ENCODE measurements at regions not wholly inside any gene's neighbourhood (a gene's known extent, or its start where the extent isn't known, plus 50 kb on each side); places are given as distances from the start of the nearest gene placed in this dataset.

- H2AFZ ChIP-seq (ENCODE audit: low read length) = no peak overlapping the region
- WGBS, 2 experiments (ENCODE audit: extremely low coverage in 1 of 2, insufficient coverage in 1 of 2, insufficient read length in 1 of 2, insufficient replicate concordance in 2 of 2, low coverage in 1 of 2, low lambda C conversion rate in 2 of 2, missing lambda C conversion rate in 1 of 2) = 56% methylated on average over 9 of the region's 9 CpGs; no CpG with 5 or more reads in 1 of the 2 experiments
- no peak for TF ChIP-seq ZNF274 (IDR thresholded peaks at IDR 0.05; ENCODE audit: borderline replicate concordance, extremely low read depth, low read length)
- TF ChIP-seq GABPA (IDR thresholded peaks at IDR 0.05; ENCODE audit: borderline replicate concordance, insufficient read depth, low read length) = no peak
- no peak for TF ChIP-seq ATF3 (IDR thresholded peaks at IDR 0.05; ENCODE audit: insufficient read depth, low read depth, low read length)
- no peak for TF ChIP-seq RFX5 (IDR thresholded peaks at IDR 0.05; ENCODE audit: borderline replicate concordance, low read depth, low read length)
- TF ChIP-seq EP300 (IDR thresholded peaks at IDR 0.05; ENCODE audit: borderline replicate concordance in 1 of 2, low read depth in 2 of 2, low read length in 2 of 2) = no peak
- no peak for TF ChIP-seq YY1 (IDR thresholded peaks at IDR 0.05; ENCODE audit: low read depth, low read length)
- TF ChIP-seq E2F6 (IDR thresholded peaks at IDR 0.05) = no peak
- no peak for TF ChIP-seq MAX (IDR thresholded peaks at IDR 0.05)
- no peak for TF ChIP-seq RNF2 (IDR thresholded peaks at IDR 0.05; ENCODE audit: borderline replicate concordance, low read depth, low read length, missing control alignments, poor library complexity, severe bottlenecking)
These were observed 357.3 kb downstream of the HRH4 start for GRCh38 chr18:24817587-24818371.

More at GRCh38 chr18:24817587-24818371, 357.3 kb downstream of the HRH4 start:
- Histone ChIP-seq H3K23me2 (ENCODE audit: low read depth, low read length) (no peaks in the 10 kb centered on the region), H2BK5ac (ENCODE audit: low read depth, low read length) (peak overlapping the region; percentile 77; the same call in 1 of the 2 replicates), H3K4me1 (replicated peaks in 1 of 4; ENCODE audit: control insufficient read depth in 3 of 4, insufficient read depth in 4 of 4, low read length in 3 of 4) (peaks cover 4 to 26% (median 13%) of the 10 kb centered on the region in 4 experiments), H3K14ac (ENCODE audit: insufficient read length) (no peak overlapping the region), H3K4me3 (ENCODE audit: extremely low read depth in 1 of 4, insufficient read depth in 2 of 4, low read depth in 3 of 4, low read length in 4 of 4) (no peak overlapping the region), H3K27ac (ENCODE audit: low read depth, low read length) (no peak overlapping the region), H3K4me2 (ENCODE audit: insufficient read depth in 1 of 2, low read depth in 2 of 2, low read length in 2 of 2) (peak overlapping the region; percentile 1 to 36; a peak in 2 of 4 replicates), H3K79me1 (ENCODE audit: low read depth, low read length) (no peaks in the 10 kb centered on the region), H3K56ac (replicated peaks; ENCODE audit: insufficient read length, low read depth, low read length) (no peak overlapping the region), H3K9ac (replicated peaks in 1 of 4; ENCODE audit: extremely low read depth in 1 of 4, low read depth in 3 of 4, low read length in 3 of 4) (no peak overlapping the region; a peak in 1 of 7 replicates), H2BK12ac (ENCODE audit: low read depth, low read length) (peak overlapping the region; percentile 97; the same call in 1 of the 2 replicates), H3K23ac (ENCODE audit: insufficient read length) (no peak overlapping the region), H2BK15ac (ENCODE audit: low read length) (no peak overlapping the region; the same call in none of the 2 replicates), H2BK20ac (ENCODE audit: low read length) (no peak overlapping the region), H4K5ac (ENCODE audit: insufficient read length, low read depth, low read length) (no peak overlapping the region), H3K27me3 (replicated peaks in 1 of 4; ENCODE audit: control insufficient read depth in 3 of 4, extremely low read depth in 1 of 4, insufficient read depth in 3 of 4, low read length in 3 of 4) (no peaks in the 10 kb centered on the region), H4K91ac (replicated peaks; ENCODE audit: insufficient read length, low read length) (peak overlapping the region; percentile 63), H3K4ac (replicated peaks; ENCODE audit: insufficient read length, low read depth, low read length) (no peak overlapping the region), H4K20me1 (replicated peaks in 1 of 2; ENCODE audit: control insufficient read depth in 1 of 2, insufficient read depth in 2 of 2, low read length in 2 of 2) (no peaks in the 10 kb centered on the region), H3K36me3 (ENCODE audit: control insufficient read depth in 2 of 4, insufficient read depth in 4 of 4, low read length in 3 of 4) (no peaks in the 10 kb centered on the region), H4K8ac (ENCODE audit: extremely low read depth, insufficient read depth, low read length) (no peak overlapping the region; the same call in 1 of the 2 replicates), H2BK120ac (replicated peaks; ENCODE audit: low read depth, low read length) (no peak overlapping the region), H3K79me2 (ENCODE audit: control insufficient read depth in 1 of 2, insufficient read depth in 2 of 2, low read length in 2 of 2) (no peaks in the 10 kb centered on the region), H3K18ac (ENCODE audit: extremely low read depth, low read length) (peak overlapping the region; percentile 95), H3K9me3 (ENCODE audit: insufficient read depth in 2 of 2, low read depth in 1 of 2, low read length in 1 of 2) (0 out of 4 replicates have a peak, but pooled peaks cover 0 to 2% of the 10 kb centered on the region in 2 experiments), H2AK5ac (ENCODE audit: low read depth, low read length) (no peak overlapping the region)
- POLR2A ChIA-PET (ENCODE audit: partially characterized antibody) = interaction anchor here (0.9 kb wide), 1 partner anchor 19 kb away, joined by 4 read pairs; no protein-coding TSS in a partner anchor
- CTCF ChIA-PET (ENCODE audit: partially characterized antibody) = interaction anchor here (0.5 kb wide), 1 partner anchor 421 kb away, joined by 3 read pairs; no protein-coding TSS in a partner anchor
- DNase-seq (ENCODE audit: low read depth in 1 of 2, low spot score in 2 of 2) (no peak), FAIRE-seq (no peak)
